Endodermal cell (in vitro differentiated cells): ENCODE measurements at regions not wholly inside any gene's neighbourhood (a gene's known extent, or its start where the extent isn't known, plus 50 kb on each side); places are given as distances from the start of the nearest gene placed in this dataset.

Experiments
- DNase-seq: peaks from one replicate; pipeline ENCODE4 v3.0.0-alpha.2; 2017
- H3K27ac ChIP-seq: 2 replicates; pipeline ENCODE4 v1.5.1; 2013; ENCODE audit warnings: mild to moderate bottlenecking, low read depth, low read length, moderate library complexity
- H3K27me3 ChIP-seq: 2 replicates; pipeline ENCODE4 v1.6.1; 2013; ENCODE audit warnings: mild to moderate bottlenecking, low read length, moderate library complexity; ENCODE audit not compliant: insufficient read depth, control insufficient read depth, poor library complexity, severe bottlenecking
- H3K36me3 ChIP-seq: 2 replicates; pipeline ENCODE4 v1.7.0; 2013; ENCODE audit warnings: mild to moderate bottlenecking, low read length, moderate library complexity; ENCODE audit not compliant: control insufficient read depth, insufficient read depth
- H3K4me1 ChIP-seq: one replicate; pipeline ENCODE4 v1.7.0; 2013; ENCODE audit warnings: low read length; ENCODE audit not compliant: control insufficient read depth, insufficient read depth
- H3K4me3 ChIP-seq: 2 replicates; pipeline ENCODE4 v1.5.1; 2013; ENCODE audit warnings: mild to moderate bottlenecking, low read length, moderate library complexity
- H3K9ac ChIP-seq: 2 replicates; pipeline ENCODE4 v1.6.1; 2013; ENCODE audit warnings: mild to moderate bottlenecking, low read length, moderate library complexity; ENCODE audit not compliant: poor library complexity, severe bottlenecking; ENCODE audit errors: extremely low read depth
- H3K9me3 ChIP-seq: 2 replicates; pipeline ENCODE4 v1.6.1; 2013; ENCODE audit warnings: mild to moderate bottlenecking, low read length, moderate library complexity; ENCODE audit not compliant: control insufficient read depth
- H3K27ac Mint-ChIP-seq: 2 replicates; pipeline ENCODE4 v1.8.0; 2020; ENCODE audit warnings: mixed read lengths
- H3K27me3 Mint-ChIP-seq: 2 replicates; pipeline ENCODE4 v1.8.0; 2021; ENCODE audit warnings: mild to moderate bottlenecking, mixed read lengths; ENCODE audit not compliant: insufficient read depth
- H3K36me3 Mint-ChIP-seq: 2 replicates; pipeline ENCODE4 v1.8.0; 2020; ENCODE audit warnings: low read depth, mixed read lengths
- H3K4me1 Mint-ChIP-seq: 2 replicates; pipeline ENCODE4 v1.8.0; 2020; ENCODE audit warnings: mixed read lengths
- H3K4me3 Mint-ChIP-seq: 2 replicates; pipeline ENCODE4 v1.8.0; 2020; ENCODE audit warnings: mild to moderate bottlenecking, moderate library complexity, mixed read lengths
- H3K9me3 Mint-ChIP-seq: 2 replicates; pipeline ENCODE4 v1.8.0; 2020; ENCODE audit warnings: mild to moderate bottlenecking, mixed read lengths
- CTCF ChIP-seq: fragments of 200-600 bp; sonication (generic); conservative IDR thresholded peaks from 2 replicates; pipeline ENCODE4 v1.5.0; 2021; ENCODE audit warnings: antibody characterized with exemption, mild to moderate bottlenecking
- WGBS, 2 experiments: methylation state at CpG; one replicate each; pipeline versions ENCODE4 v1.1.5 to v1.1.7; 2013; ENCODE audit warnings: missing lambda C conversion rate in 2 of 2, mixed read lengths in 1 of 2; ENCODE audit not compliant: insufficient coverage in 1 of 2, insufficient read length in 1 of 2; 5-methylcytosine and 5-hydroxymethylcytosine counted together

GRCh38 chr5:30846171-30846570, 347.3 kb upstream of the CDH6 start:
- Histone ChIP-seq H3K27me3 (no peaks in the 10 kb centered on the region), H3K9ac (no peak overlapping the region), H3K36me3 (no peaks in the 10 kb centered on the region), H3K4me1 (no peaks in the 10 kb centered on the region), H3K4me3 (no peak overlapping the region), H3K9me3 (no peaks in the 10 kb centered on the region), H3K27ac (no peak overlapping the region)
- Mint-ChIP-seq H3K27ac (no peak overlapping the region), H3K36me3 (no peaks in the 10 kb centered on the region), H3K9me3 (no peaks in the 10 kb centered on the region), H3K27me3 (no peaks in the 10 kb centered on the region), H3K4me1 (peaks cover 17% of the 10 kb centered on the region), H3K4me3 (no peak overlapping the region)
- no peak for DNase-seq
- TF ChIP-seq CTCF = no peak

GRCh38 chr5:30845194-30845593, 348.3 kb upstream of the CDH6 start:
- no peak overlapping the region for H3K4me3 Mint-ChIP-seq
- peaks cover 17% of the 10 kb centered on the region for H3K4me1 Mint-ChIP-seq
- DNase-seq = no peak
- no peak overlapping the region for H3K27ac ChIP-seq
- H3K4me1 ChIP-seq = no peaks in the 10 kb centered on the region
- no peak for TF ChIP-seq CTCF
- H3K9ac ChIP-seq = no peak overlapping the region
- no peaks in the 10 kb centered on the region for H3K27me3 Mint-ChIP-seq
- 0% methylated on average over 1 of the region's 2 CpGs; no CpG with 5 or more reads in 1 of the 2 experiments for WGBS, 2 experiments
- no peak overlapping the region for H3K27ac Mint-ChIP-seq
- H3K9me3 Mint-ChIP-seq = no peaks in the 10 kb centered on the region
- H3K36me3 Mint-ChIP-seq = no peaks in the 10 kb centered on the region
- H3K9me3 ChIP-seq = no peaks in the 10 kb centered on the region
- H3K36me3 ChIP-seq = no peaks in the 10 kb centered on the region
- no peaks in the 10 kb centered on the region for H3K27me3 ChIP-seq
- H3K4me3 ChIP-seq = no peak overlapping the region

DNA sequence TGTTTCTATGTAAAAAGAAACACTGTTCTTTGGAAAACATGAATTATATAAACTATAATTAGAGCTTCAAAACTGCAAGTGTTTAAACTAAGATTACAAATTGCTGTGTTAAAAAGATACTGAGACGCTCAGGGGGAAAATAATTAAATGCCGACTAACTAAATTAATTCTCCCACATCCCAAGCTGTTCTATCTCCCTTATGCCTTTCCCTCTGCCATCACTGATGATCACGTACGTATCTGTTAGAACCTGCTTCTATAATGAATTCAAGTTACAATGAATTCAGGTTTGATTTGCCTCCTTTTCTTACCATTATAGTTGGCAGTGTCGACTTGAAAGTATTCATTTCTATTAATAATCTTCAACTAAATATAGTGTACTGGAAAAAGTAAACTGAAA, 349.9 kb upstream of the CDH6 start:
- H3K9me3 ChIP-seq = no peaks in the 10 kb centered on the region
- no peak overlapping the region for H3K4me3 Mint-ChIP-seq
- no peak for DNase-seq
- no peak for TF ChIP-seq CTCF
- H3K4me1 Mint-ChIP-seq = peaks cover 17% of the 10 kb centered on the region
- no peaks in the 10 kb centered on the region for H3K36me3 ChIP-seq
- 84 to 94% methylated on average over 2 to 4 of the region's 5 CpGs for WGBS, 2 experiments
- H3K27ac ChIP-seq = no peak overlapping the region
- H3K9me3 Mint-ChIP-seq = no peaks in the 10 kb centered on the region
- H3K4me3 ChIP-seq = no peak overlapping the region
- H3K27ac Mint-ChIP-seq = no peak overlapping the region
- no peaks in the 10 kb centered on the region for H3K36me3 Mint-ChIP-seq
- H3K9ac ChIP-seq = no peak overlapping the region
- H3K27me3 ChIP-seq = no peaks in the 10 kb centered on the region
- no peaks in the 10 kb centered on the region for H3K27me3 Mint-ChIP-seq
- no peaks in the 10 kb centered on the region for H3K4me1 ChIP-seq
